Gastroesophageal sphincter (tissue), 3 donors: ENCODE measurements at regions not wholly inside any gene's neighbourhood (a gene's known extent, or its start where the extent isn't known, plus 50 kb on each side); places are given as distances from the start of the nearest gene placed in this dataset.

ENCODE experiments used
- POLR2A ChIP-seq, 2 donors: fragments of 450-650 bp; IDR thresholded peaks; one replicate each; pipeline ENCODE4 v1.6.1; 2017; ENCODE audit warnings: antibody characterized with exemption in 2 of 2, mild to moderate bottlenecking in 2 of 2, moderate library complexity in 1 of 2
- POLR2AphosphoS5 ChIP-seq: sonication (generic); formaldehyde crosslinking; IDR thresholded peaks from one replicate; pipeline ENCODE4 v1.6.1; 2017; ENCODE audit warnings: antibody characterized with exemption
- TF ChIP-seq, protein P1 (sequence below), 4 experiments: fragments of 200-600 bp in 2 of 4; fragments of 450-650 bp in 2 of 4; sonication (generic) in 1 of 4; IDR thresholded peaks; one replicate each; pipeline ENCODE4 v1.5.1; 2017 to 2019; ENCODE audit warnings: antibody characterized with exemption in 4 of 4, mild to moderate bottlenecking in 2 of 4, moderate library complexity in 2 of 4

DNA sequence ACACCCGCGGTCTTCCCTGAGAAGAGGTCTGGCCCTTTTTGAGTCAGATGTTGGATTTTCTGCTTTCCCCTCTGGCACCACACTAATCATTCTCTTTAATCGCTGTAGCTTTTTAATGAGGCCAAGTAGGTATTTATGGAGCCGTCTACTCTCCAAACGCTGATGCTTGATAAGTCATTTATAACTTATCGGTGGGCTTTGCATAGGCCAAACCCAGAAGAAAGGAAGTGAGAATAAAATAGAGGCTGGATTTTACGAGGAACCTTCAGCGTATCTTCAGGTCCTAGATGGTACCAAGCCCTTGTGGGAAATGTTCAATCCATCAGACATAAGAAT lies 142.5 kb upstream of the CTAGE1 start:
- TF ChIP-seq, protein P1, sequence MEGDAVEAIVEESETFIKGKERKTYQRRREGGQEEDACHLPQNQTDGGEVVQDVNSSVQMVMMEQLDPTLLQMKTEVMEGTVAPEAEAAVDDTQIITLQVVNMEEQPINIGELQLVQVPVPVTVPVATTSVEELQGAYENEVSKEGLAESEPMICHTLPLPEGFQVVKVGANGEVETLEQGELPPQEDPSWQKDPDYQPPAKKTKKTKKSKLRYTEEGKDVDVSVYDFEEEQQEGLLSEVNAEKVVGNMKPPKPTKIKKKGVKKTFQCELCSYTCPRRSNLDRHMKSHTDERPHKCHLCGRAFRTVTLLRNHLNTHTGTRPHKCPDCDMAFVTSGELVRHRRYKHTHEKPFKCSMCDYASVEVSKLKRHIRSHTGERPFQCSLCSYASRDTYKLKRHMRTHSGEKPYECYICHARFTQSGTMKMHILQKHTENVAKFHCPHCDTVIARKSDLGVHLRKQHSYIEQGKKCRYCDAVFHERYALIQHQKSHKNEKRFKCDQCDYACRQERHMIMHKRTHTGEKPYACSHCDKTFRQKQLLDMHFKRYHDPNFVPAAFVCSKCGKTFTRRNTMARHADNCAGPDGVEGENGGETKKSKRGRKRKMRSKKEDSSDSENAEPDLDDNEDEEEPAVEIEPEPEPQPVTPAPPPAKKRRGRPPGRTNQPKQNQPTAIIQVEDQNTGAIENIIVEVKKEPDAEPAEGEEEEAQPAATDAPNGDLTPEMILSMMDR (IDR thresholded peaks at IDR 0.05), result no peak
- no peak for TF ChIP-seq POLR2A (IDR thresholded peaks at IDR 0.05)
- TF ChIP-seq POLR2AphosphoS5, result no peak
